ENCODE measurements at regions not wholly inside any gene's neighbourhood (a gene's known extent, or its start where the extent isn't known, plus 50 kb on each side); places are given as distances from the start of the nearest gene placed in this dataset.

DNA sequence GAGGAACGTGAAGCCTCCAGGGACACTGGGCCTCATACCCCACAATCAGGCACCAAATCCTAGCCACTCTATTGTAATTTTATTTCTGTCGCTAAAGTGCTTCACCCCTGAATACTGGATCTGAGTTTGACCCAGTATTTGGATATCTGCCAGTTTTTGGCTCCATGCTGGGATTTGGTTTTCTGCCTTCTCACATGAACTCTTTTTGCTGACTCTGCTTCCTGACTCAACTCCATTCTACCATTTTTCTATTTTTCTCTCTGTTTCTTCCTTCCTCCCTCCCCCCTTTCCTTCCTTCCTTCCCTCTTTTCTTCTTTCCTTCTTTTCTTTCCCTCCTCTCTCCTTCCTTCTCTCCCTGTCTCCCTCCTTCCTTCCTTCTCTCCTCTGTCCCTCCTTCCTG is 151.3 kb upstream of the GJB5 start:
- Histone ChIP-seq H3K79me2 (ENCODE audit: insufficient read depth, low read length) (no peaks in the 10 kb centered on the region), H3K27ac (ENCODE audit: insufficient read length, low read depth, low read length) (no peak overlapping the region), H4K91ac (ENCODE audit: insufficient read length, low read depth, low read length) (no peak overlapping the region), H3K79me1 (ENCODE audit: insufficient read depth, low read depth, low read length, poor library complexity, severe bottlenecking) (no peaks in the 10 kb centered on the region), H2BK12ac (ENCODE audit: insufficient read length, low read depth, low read length) (no peak overlapping the region), H3K23me2 (ENCODE audit: insufficient read length, low read depth, low read length, poor library complexity, severe bottlenecking) (no peaks in the 10 kb centered on the region), H3K23ac (ENCODE audit: insufficient read length, low read depth, low read length) (no peak overlapping the region), H3K27me3 (ENCODE audit: insufficient read depth, low read length) (no peaks in the 10 kb centered on the region), H3K4ac (ENCODE audit: low read depth, low read length) (no peak overlapping the region), H3K9me3 (ENCODE audit: control insufficient read depth, low read depth, low read length) (no peaks in the 10 kb centered on the region), H3K9ac (ENCODE audit: extremely low read depth, insufficient read length, low read length) (no peak overlapping the region), H4K5ac (ENCODE audit: insufficient read length, low read depth, low read length) (no peak overlapping the region), H3K18ac (ENCODE audit: insufficient read length, low read depth, low read length) (no peak overlapping the region), H4K20me1 (ENCODE audit: control insufficient read depth, insufficient read depth, insufficient read length) (no peaks in the 10 kb centered on the region), H3T11ph (ENCODE audit: low read length) (no peak overlapping the region), H2AFZ (ENCODE audit: low read length) (no peak overlapping the region), H2BK5ac (ENCODE audit: insufficient read length, low read length) (no peak overlapping the region), H2BK120ac (ENCODE audit: low read depth, low read length, poor library complexity, severe bottlenecking) (no peak overlapping the region), H2BK15ac (ENCODE audit: low read depth, low read length) (no peak overlapping the region), H3K4me1 (ENCODE audit: insufficient read depth, low read length) (no peaks in the 10 kb centered on the region), H2BK20ac (ENCODE audit: low read depth, low read length, poor library complexity, severe bottlenecking) (no peak overlapping the region), H2AK5ac (ENCODE audit: insufficient read length, low read length) (no peak overlapping the region), H3K14ac (ENCODE audit: insufficient read depth, low read length) (no peak overlapping the region), H3K4me2 (ENCODE audit: insufficient read depth, insufficient read length, low read length) (no peak overlapping the region), H3K56ac (ENCODE audit: insufficient read length, low read depth, low read length) (no peak overlapping the region), H4K8ac (replicated peaks; ENCODE audit: insufficient read length, low read depth, low read length) (no peak overlapping the region)
- DNase-seq, result no peak
- no peaks in the 10 kb centered on the region for H3K36me3 Mint-ChIP-seq (ENCODE audit: insufficient read depth in 1 of 3, low read depth in 3 of 3)
- no CpG with 5 or more reads among the region's 2 CpGs for WGBS (ENCODE audit: extremely low coverage, insufficient read length, low lambda C conversion rate)
- H3K4me3 Mint-ChIP-seq, result no peak overlapping the region
- H3K4me1 Mint-ChIP-seq, result peaks cover 5 to 8% of the 10 kb centered on the region in 2 experiments; a peak in 1 of 4 replicates
- peaks cover 27% of the 10 kb centered on the region for H3K27me3 Mint-ChIP-seq (ENCODE audit: low read depth)
- peak overlapping the region in 1 of 3 experiments; percentile 27; a peak in 1 of 7 replicates for H3K27ac Mint-ChIP-seq
- no peaks in the 10 kb centered on the region for H3K9me3 Mint-ChIP-seq
- no peak for TF ChIP-seq CTCF (conservative IDR thresholded peaks at IDR 0.05)

All from H9 (cell line).